ENCODE measurements at regions not wholly inside any gene's neighbourhood (a gene's known extent, or its start where the extent isn't known, plus 50 kb on each side); places are given as distances from the start of the nearest gene placed in this dataset.

DNA sequence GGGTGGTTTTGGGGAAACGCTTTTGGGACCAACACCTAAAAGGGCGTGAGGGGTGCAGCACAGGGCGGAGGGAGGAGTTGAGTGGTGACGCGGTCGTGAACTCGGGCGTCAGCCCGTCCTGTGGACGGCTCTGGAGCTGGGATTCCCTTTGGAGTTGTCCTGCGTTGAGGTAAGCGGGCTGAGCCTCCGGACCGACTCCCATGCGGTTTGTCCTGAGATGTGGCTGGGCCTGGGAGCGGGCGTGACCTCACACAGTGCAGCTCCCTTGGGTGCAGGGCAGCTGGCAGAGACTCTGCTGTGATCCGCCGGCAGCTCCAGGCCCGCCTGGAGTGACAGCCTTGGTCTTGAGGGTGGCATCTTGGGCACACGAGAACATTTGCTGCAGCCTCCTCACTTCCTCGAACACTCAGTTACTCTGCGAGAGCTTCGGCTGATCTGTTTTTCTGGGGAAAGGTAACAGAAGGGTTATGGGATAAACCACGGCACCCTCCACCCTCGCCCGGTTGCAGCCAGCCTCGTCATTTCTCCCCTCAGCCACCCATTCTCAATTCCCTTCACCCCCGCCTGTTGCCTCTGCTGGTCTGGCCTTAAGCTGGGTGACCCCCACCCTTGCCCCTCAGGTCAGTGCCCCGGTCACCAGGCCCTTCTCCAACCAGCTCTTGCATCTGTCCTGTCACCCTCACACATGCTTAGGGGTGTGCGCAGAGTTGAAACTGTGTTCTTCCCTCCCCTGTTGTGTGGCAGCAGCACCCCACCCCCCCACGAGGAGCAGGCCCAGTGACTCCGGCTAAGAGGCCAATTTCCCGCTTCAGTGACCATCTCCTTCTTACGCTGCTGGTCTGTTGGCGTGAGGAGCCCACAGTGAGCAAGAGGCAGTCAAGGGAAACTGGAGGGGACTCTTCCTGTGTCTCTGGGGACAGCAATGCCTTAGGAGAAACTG, 94.2 kb upstream of the COL5A1 start:
- TF ChIP-seq EZH2 (IDR thresholded peaks at IDR 0.05), result no peak
- no peak for TF ChIP-seq POLR2AphosphoS5 (IDR thresholded peaks at IDR 0.05; ENCODE audit: borderline replicate concordance, low read depth, low read length)
- TF ChIP-seq FOXP2 (optimal IDR thresholded peaks at IDR 0.05; ENCODE audit: control extremely low read depth, extremely low read length, insufficient read depth), result no peak

All from SK-N-MC (cell line).